Renal cortical epithelial cell (primary cell): ENCODE measurements at regions not wholly inside any gene's neighbourhood (a gene's known extent, or its start where the extent isn't known, plus 50 kb on each side); places are given as distances from the start of the nearest gene placed in this dataset.

ENCODE experiments used
- DNase-seq: peaks from one replicate; pipeline ENCODE4 v3.0.0-alpha.2; 2011; ENCODE audit warnings: low read depth

GRCh38 chr4:143082701-143083100 lies 102.0 kb upstream of the USP38 start:
- no peak for DNase-seq

DNA sequence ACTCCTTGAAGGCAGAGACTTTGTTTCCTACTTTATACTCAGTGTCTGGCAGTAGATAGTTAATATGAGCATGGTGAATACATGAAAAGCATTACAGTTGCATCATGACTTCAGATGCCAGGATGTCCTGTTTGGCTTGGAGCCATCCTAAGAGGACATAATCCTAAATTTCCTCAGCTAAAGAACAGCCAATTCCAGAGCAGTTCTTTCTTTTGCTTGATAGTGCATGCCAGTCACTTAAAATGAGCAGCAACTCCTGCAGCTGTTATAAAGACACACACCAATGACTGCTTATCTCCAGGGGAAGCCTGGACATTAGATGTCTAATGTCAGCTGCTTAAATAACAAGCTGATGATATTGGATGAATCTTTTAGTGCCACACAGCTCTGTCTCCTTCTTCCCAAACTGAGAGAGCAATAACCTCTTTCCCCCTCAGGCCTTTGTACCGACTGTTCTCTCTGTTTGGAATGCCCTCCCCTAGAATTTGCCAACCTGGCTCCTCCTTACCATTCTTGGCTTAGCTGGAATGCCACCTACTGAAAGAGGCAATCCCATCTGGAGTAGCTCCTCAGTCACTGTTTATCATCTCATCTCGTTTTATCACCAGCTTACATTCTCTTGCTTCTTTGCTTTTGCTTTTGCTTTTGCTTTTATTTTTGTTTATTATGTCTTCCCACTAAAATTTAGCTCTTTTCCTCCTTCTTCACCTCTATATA lies 100.8 kb upstream of the USP38 start:
- no peak for DNase-seq

- peak; percentile 63 for DNase-seq
These were observed 100.2 kb upstream of the USP38 start for GRCh38 chr4:143084566-143084965.

GRCh38 chr4:143085224-143085623 lies 99.5 kb upstream of the USP38 start:
- DNase-seq: peak; percentile 26

DNA sequence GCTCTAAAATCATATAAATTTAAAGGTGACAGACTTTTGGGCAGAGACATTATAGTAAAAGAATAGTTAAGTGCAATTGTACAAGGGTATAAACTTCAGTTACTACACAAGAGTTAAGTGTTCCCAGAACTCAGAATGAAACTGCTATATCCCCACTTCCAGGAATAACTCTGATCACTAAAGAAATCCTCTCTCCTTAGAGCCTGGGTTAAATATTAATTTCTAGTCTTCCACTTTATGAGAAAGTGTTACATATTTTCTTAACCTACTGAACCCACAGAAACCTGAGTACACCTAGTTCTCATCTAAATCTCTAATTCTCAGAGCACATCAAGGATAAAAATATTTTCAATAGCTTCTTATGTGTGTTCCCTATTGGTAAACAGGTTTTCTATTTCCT lies 99.1 kb upstream of the USP38 start:
- DNase-seq: peak; percentile 70

- peak; percentile 69 for DNase-seq
These were observed 95.4 kb upstream of the USP38 start for GRCh38 chr4:143089291-143089690.

GRCh38 chr4:143089847-143090246 lies 94.9 kb upstream of the USP38 start:
- no peak for DNase-seq

DNA sequence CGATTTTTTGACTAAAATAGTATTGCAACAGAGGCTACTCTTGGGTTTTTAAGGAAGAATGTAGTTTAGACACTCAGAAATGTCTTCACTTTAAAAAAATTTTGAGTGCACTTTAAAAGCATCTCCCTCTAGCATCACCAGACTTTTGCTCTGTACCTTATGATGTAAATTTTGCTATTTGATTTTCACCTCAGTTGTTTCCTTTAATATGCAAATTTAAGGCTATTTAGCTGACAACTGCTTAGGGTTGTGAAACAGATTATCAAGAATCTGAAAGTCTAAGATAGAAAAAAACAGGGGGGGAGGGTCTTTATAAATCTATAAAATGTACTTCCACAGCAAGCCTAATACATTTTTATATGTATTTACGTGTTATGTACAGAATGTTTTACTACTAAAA lies 92.9 kb upstream of the USP38 start:
- no peak for DNase-seq

DNA sequence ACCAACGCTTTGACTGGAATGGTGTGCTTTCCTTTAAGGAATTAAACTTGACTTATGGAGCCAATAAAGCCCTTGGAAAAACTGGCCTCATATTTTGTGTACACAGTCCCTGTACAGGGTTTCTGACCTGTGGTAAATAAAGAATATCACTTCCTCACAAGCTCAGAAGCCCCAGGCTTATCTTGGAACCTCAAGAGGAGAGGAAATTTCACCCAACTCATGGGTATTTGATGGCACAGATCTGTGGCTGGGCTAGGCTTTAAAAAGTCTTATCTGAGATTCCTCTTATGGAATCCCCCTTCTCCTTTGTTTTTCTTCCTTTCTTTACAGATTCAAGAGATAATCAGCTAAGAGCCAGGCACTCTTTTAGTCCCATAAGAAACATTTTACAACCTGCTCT lies 89.3 kb upstream of the USP38 start:
- no peak for DNase-seq

GRCh38 chr4:143097751-143098150 lies 87.0 kb upstream of the USP38 start:
- DNase-seq: no peak

DNA sequence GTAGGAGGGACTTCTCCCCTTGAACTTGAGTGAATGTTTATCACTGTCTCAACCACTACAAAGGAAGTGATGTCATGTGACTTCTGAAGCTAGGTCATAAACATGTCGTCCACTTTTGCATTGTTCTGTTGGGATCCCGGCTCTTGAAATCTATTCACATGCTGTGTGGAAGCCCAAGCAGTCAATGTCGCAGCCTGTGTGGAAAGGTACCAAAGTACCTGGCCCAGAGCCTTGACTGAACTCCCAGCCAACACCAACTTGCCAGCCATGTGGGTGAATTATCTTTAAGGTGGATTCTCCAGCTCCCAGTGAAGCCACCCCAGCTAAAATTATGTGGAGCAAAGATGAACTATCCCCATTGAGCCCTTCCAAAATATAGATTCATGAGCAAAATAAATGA lies 85.0 kb upstream of the USP38 start:
- DNase-seq: no peak

- DNase-seq: no peak
These were observed 75.3 kb upstream of the USP38 start for GRCh38 chr4:143109376-143109775.

- no peak for DNase-seq
These were observed 66.1 kb upstream of the USP38 start for GRCh38 chr4:143118663-143119062.

DNA sequence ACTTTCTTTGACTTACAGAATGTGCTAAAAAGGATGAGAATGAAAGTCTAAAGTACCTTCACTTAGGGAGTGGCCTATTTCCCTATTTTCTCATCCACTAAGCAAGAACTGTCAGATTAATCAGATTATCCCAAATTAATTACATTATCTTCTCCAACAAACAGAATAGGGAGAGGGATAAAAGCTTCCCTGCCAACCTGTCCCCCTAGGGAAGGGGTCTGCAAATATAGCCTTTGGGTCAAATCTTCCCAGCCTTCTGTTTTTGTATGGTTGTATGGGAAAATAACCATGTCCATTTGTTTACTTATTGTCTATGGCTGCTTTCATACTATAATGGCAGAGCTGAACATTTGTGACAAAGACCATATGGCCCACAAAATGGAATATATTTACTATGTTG lies 57.1 kb upstream of the USP38 start:
- DNase-seq: no peak

- no peak for DNase-seq
These were observed 50.7 kb upstream of the USP38 start for GRCh38 chr4:143133977-143134376.
